ENCODE measurements at regions not wholly inside any gene's neighbourhood (a gene's known extent, or its start where the extent isn't known, plus 50 kb on each side); places are given as distances from the start of the nearest gene placed in this dataset.

GRCh38 chr22:47806894-47807293, 1044.4 kb downstream of the TBC1D22A start:
- DNase-seq, result no peak

- no peak for DNase-seq
Observed at GRCh38 chr22:47805394-47805935, 1043.0 kb downstream of the TBC1D22A start.

- DNase-seq, result no peak
Observed at GRCh38 chr22:47804281-47804680, 1041.8 kb downstream of the TBC1D22A start.

GRCh38 chr22:47802421-47802820, 1040.0 kb downstream of the TBC1D22A start:
- no peak for DNase-seq

- no peak for DNase-seq
Observed at GRCh38 chr22:47801541-47802245, 1039.2 kb downstream of the TBC1D22A start.

- no peak for DNase-seq
Observed at GRCh38 chr22:47798229-47798628, 1035.8 kb downstream of the TBC1D22A start.

- DNase-seq, result no peak
Observed at GRCh38 chr22:47797342-47797945, 1035.0 kb downstream of the TBC1D22A start.

- DNase-seq, result no peak
Observed at GRCh38 chr22:47796128-47796908, 1033.9 kb downstream of the TBC1D22A start.

GRCh38 chr22:47795477-47796127, 1033.2 kb downstream of the TBC1D22A start:
- no peak for DNase-seq

- DNase-seq, result no peak
Observed at GRCh38 chr22:47794851-47795250, 1032.4 kb downstream of the TBC1D22A start.

- no peak for DNase-seq
Observed at GRCh38 chr22:47793304-47794101, 1031.1 kb downstream of the TBC1D22A start.

- DNase-seq, result no peak
Observed at GRCh38 chr22:47789171-47789570, 1026.7 kb downstream of the TBC1D22A start.

- DNase-seq, result no peak
Observed at GRCh38 chr22:47788461-47788860, 1026.0 kb downstream of the TBC1D22A start.

- no peak for DNase-seq
Observed at GRCh38 chr22:47787501-47788227, 1025.2 kb downstream of the TBC1D22A start.

GRCh38 chr22:47786650-47787290, 1024.3 kb downstream of the TBC1D22A start:
- no peak for DNase-seq

- no peak for DNase-seq
Observed at GRCh38 chr22:47784991-47785390, 1022.5 kb downstream of the TBC1D22A start.

GRCh38 chr22:47784367-47784983, 1022.0 kb downstream of the TBC1D22A start:
- no peak for DNase-seq

- DNase-seq, result no peak
Observed at GRCh38 chr22:47783433-47784366, 1021.2 kb downstream of the TBC1D22A start.

- DNase-seq, result no peak
Observed at GRCh38 chr22:47782328-47783075, 1020.1 kb downstream of the TBC1D22A start.
